Cardiac muscle cell (in vitro differentiated cells and primary cell): ENCODE measurements at regions not wholly inside any gene's neighbourhood (a gene's known extent, or its start where the extent isn't known, plus 50 kb on each side); places are given as distances from the start of the nearest gene placed in this dataset.
"Not testable (repeated sequence)": the region's sequence is repeated elsewhere in the genome, so short reads cannot be mapped to it uniquely, and the experiment has no call there.

Experiments used
- DNase-seq, 2 donors: peaks; one replicate each; pipeline versions ENCODE4 v3.0.0 to v3.0.0-alpha.2; 2010 to 2017; ENCODE audit warnings: low read depth in 1 of 2, low spot score in 1 of 2
- H3K27ac ChIP-seq: fragments of 200-600 bp; sonication (generic); 2 replicates; pipeline ENCODE4 v1.5.1; 2016
- H3K27me3 ChIP-seq: fragments of 200-600 bp; sonication (generic); 2 replicates; pipeline ENCODE4 v1.6.0; 2016; ENCODE audit warnings: control low read depth
- H3K36me3 ChIP-seq: fragments of 200-600 bp; sonication (generic); 2 replicates; pipeline ENCODE4 v1.5.1; 2016; ENCODE audit warnings: control low read depth
- H3K4me1 ChIP-seq: fragments of 200-600 bp; sonication (generic); 2 replicates; pipeline ENCODE4 v1.8.1; 2017; ENCODE audit warnings: low read depth, mild to moderate bottlenecking, mixed run types
- H3K4me3 ChIP-seq: fragments of 200-600 bp; sonication (generic); 2 replicates; pipeline ENCODE4 v1.5.1; 2016; ENCODE audit warnings: mild to moderate bottlenecking
- H3K9me3 ChIP-seq: fragments of 200-600 bp; sonication (generic); 2 replicates; pipeline ENCODE4 v1.5.1; 2017; ENCODE audit warnings: low read depth, mild to moderate bottlenecking, control low read depth
- CTCF ChIP-seq: IDR thresholded peaks from 2 replicates; pipeline ENCODE4 v1.5.1; 2012; ENCODE audit warnings: low read depth, mild to moderate bottlenecking, low read length

- no peak overlapping the region for H3K4me3 ChIP-seq
- H3K36me3 ChIP-seq: no peaks in the 10 kb centered on the region
- H3K9me3 ChIP-seq: no peaks in the 10 kb centered on the region
- H3K27me3 ChIP-seq: no peaks in the 10 kb centered on the region
- no peaks in the 10 kb centered on the region for H3K4me1 ChIP-seq
- DNase-seq: no peak
- H3K27ac ChIP-seq: no peak overlapping the region
- no peak for TF ChIP-seq CTCF
Measured at GRCh38 chr3:106317141-106318055, 448.6 kb upstream of the CBLB start.

GRCh38 chr3:106321438-106321837, 452.6 kb upstream of the CBLB start:
- not testable (repeated sequence) for H3K4me1 ChIP-seq, DNase-seq, H3K9me3 ChIP-seq, H3K4me3 ChIP-seq, H3K27ac ChIP-seq, H3K36me3 ChIP-seq, H3K27me3 ChIP-seq

- H3K9me3 ChIP-seq: no peaks in the 10 kb centered on the region
- no peak overlapping the region for H3K4me3 ChIP-seq
- H3K4me1 ChIP-seq: no peaks in the 10 kb centered on the region
- no peaks in the 10 kb centered on the region for H3K27me3 ChIP-seq
- no peaks in the 10 kb centered on the region for H3K36me3 ChIP-seq
- TF ChIP-seq CTCF: no peak
- no peak for DNase-seq
- H3K27ac ChIP-seq: no peak overlapping the region
Measured at GRCh38 chr3:106323586-106323985, 454.8 kb upstream of the CBLB start.

GRCh38 chr3:106326941-106327695, 458.3 kb upstream of the CBLB start:
- no peaks in the 10 kb centered on the region for H3K36me3 ChIP-seq
- no peak for TF ChIP-seq CTCF
- H3K4me3 ChIP-seq: no peak overlapping the region
- peak in 1 of 2 donors; percentile 20 for DNase-seq
- H3K27ac ChIP-seq: no peak overlapping the region
- H3K9me3 ChIP-seq: no peaks in the 10 kb centered on the region
- H3K4me1 ChIP-seq: no peaks in the 10 kb centered on the region
- no peaks in the 10 kb centered on the region for H3K27me3 ChIP-seq

- no peaks in the 10 kb centered on the region for H3K4me1 ChIP-seq
- DNase-seq: no peak
- H3K27ac ChIP-seq: no peak overlapping the region
- H3K36me3 ChIP-seq: no peaks in the 10 kb centered on the region
- no peak overlapping the region for H3K4me3 ChIP-seq
- no peak for TF ChIP-seq CTCF
- no peaks in the 10 kb centered on the region for H3K27me3 ChIP-seq
- H3K9me3 ChIP-seq: no peaks in the 10 kb centered on the region
Measured at GRCh38 chr3:106327696-106328025, 458.8 kb upstream of the CBLB start.

- no peak for TF ChIP-seq CTCF
- no peaks in the 10 kb centered on the region for H3K36me3 ChIP-seq
- H3K4me1 ChIP-seq: no peaks in the 10 kb centered on the region
- H3K27me3 ChIP-seq: no peaks in the 10 kb centered on the region
- no peak overlapping the region for H3K4me3 ChIP-seq
- no peak for DNase-seq
- H3K27ac ChIP-seq: no peak overlapping the region
- H3K9me3 ChIP-seq: no peaks in the 10 kb centered on the region
Measured at GRCh38 chr3:106328224-106328623, 459.4 kb upstream of the CBLB start.
